HL-60 (cell line): ENCODE measurements at regions not wholly inside any gene's neighbourhood (a gene's known extent, or its start where the extent isn't known, plus 50 kb on each side); places are given as distances from the start of the nearest gene placed in this dataset.

Experiments used
- GABPA ChIP-seq: IDR thresholded peaks from 2 replicates; pipeline ENCODE4 v1.6.1; 2012; ENCODE audit warnings: low read depth
- POLR2AphosphoS5 ChIP-seq: IDR thresholded peaks from 2 replicates; pipeline ENCODE4 v1.6.1; 2012; ENCODE audit warnings: low read depth
- SPI1 ChIP-seq: IDR thresholded peaks from 2 replicates; pipeline ENCODE4 v1.6.1; 2012; ENCODE audit warnings: low read depth, mild to moderate bottlenecking, borderline replicate concordance
- TF ChIP-seq, protein P1 (sequence below): IDR thresholded peaks from one replicate; pipeline ENCODE4 v1.5.1; 2011; ENCODE audit warnings: low read length, control low read depth, inconsistent platforms; ENCODE audit not compliant: insufficient read depth
- TF ChIP-seq, protein P2 (sequence below): IDR thresholded peaks from 2 replicates; pipeline ENCODE4 v1.6.1; 2012; ENCODE audit warnings: low read depth; ENCODE audit not compliant: insufficient replicate concordance

DNA sequence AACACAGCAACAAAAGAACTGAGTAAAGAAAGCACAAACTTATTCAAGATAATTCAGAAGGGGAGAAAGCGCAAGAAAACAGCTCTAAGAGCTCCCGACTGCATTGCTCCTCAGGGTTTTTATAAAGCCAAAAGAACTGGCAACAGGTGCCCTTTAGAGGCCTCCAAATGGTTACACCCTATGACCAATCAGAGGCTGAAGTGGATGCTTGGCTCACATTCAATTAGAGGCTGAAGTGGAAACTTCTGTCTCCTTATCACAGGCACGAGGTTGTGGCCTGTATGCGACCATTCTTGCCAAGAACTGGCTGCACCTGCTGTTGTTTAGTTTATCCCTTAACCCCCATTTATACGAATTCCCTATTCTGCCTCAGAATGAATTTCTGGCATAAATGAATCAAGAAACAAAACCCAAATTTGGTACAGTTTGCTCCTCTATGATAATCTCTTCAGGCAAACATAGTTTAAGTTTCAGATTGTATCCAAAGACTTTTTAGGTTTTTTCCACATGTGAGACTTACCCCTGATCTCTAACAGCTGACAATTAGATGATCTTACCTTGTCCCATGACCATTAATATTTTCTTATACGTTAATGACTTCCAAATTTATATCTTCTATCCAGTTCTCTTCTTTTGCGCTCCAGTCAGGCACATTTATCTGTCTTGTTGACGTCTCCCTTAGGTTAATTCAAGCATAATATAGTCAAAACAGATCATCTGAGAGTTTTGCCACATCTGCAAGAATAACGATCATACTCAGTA lies 504.8 kb downstream of the NXPH1 start:
- TF ChIP-seq, protein P1, sequence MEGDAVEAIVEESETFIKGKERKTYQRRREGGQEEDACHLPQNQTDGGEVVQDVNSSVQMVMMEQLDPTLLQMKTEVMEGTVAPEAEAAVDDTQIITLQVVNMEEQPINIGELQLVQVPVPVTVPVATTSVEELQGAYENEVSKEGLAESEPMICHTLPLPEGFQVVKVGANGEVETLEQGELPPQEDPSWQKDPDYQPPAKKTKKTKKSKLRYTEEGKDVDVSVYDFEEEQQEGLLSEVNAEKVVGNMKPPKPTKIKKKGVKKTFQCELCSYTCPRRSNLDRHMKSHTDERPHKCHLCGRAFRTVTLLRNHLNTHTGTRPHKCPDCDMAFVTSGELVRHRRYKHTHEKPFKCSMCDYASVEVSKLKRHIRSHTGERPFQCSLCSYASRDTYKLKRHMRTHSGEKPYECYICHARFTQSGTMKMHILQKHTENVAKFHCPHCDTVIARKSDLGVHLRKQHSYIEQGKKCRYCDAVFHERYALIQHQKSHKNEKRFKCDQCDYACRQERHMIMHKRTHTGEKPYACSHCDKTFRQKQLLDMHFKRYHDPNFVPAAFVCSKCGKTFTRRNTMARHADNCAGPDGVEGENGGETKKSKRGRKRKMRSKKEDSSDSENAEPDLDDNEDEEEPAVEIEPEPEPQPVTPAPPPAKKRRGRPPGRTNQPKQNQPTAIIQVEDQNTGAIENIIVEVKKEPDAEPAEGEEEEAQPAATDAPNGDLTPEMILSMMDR = no peak
- TF ChIP-seq SPI1 (no peak), GABPA (no peak), POLR2AphosphoS5 (no peak)
- TF ChIP-seq, protein P2, sequence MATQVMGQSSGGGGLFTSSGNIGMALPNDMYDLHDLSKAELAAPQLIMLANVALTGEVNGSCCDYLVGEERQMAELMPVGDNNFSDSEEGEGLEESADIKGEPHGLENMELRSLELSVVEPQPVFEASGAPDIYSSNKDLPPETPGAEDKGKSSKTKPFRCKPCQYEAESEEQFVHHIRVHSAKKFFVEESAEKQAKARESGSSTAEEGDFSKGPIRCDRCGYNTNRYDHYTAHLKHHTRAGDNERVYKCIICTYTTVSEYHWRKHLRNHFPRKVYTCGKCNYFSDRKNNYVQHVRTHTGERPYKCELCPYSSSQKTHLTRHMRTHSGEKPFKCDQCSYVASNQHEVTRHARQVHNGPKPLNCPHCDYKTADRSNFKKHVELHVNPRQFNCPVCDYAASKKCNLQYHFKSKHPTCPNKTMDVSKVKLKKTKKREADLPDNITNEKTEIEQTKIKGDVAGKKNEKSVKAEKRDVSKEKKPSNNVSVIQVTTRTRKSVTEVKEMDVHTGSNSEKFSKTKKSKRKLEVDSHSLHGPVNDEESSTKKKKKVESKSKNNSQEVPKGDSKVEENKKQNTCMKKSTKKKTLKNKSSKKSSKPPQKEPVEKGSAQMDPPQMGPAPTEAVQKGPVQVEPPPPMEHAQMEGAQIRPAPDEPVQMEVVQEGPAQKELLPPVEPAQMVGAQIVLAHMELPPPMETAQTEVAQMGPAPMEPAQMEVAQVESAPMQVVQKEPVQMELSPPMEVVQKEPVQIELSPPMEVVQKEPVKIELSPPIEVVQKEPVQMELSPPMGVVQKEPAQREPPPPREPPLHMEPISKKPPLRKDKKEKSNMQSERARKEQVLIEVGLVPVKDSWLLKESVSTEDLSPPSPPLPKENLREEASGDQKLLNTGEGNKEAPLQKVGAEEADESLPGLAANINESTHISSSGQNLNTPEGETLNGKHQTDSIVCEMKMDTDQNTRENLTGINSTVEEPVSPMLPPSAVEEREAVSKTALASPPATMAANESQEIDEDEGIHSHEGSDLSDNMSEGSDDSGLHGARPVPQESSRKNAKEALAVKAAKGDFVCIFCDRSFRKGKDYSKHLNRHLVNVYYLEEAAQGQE = no peak
